ENCODE measurements at regions not wholly inside any gene's neighbourhood (a gene's known extent, or its start where the extent isn't known, plus 50 kb on each side); places are given as distances from the start of the nearest gene placed in this dataset.
"Not testable (repeated sequence)": the region's sequence is repeated elsewhere in the genome, so short reads cannot be mapped to it uniquely, and the experiment has no call there.

DNA sequence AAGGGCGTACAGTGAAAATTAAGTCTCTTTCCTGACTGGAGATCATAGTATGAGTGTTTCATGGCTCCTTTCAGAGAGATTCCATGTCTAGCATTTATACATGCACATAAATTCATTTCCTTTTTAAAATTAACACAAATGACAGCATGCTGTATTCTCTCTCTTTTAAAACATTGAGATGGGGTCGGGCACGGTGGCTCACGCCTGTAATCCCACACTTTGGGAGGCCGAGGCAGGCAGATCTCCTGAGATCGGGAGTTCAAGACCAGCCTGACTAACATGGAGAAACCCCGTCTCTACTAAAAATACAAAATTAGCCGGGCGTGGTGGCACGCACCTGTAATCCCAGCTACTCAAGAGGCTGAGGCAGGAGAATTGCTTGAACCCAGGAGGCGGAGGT lies 93.1 kb downstream of the NPIPB5 start:
- not testable (repeated sequence) for H3K36me3 ChIP-seq (ENCODE audit: low read depth); H3K9me3 ChIP-seq (ENCODE audit: severe bottlenecking); DNase-seq (ENCODE audit: low spot score); H3K4me3 ChIP-seq (ENCODE audit: severe bottlenecking); H3K27me3 ChIP-seq (ENCODE audit: insufficient read depth, poor library complexity, severe bottlenecking); ATAC-seq (ENCODE audit: low read depth); H3K27ac ChIP-seq (ENCODE audit: poor library complexity, severe bottlenecking); H3K4me1 ChIP-seq (ENCODE audit: insufficient read depth, poor library complexity, severe bottlenecking)

DNA sequence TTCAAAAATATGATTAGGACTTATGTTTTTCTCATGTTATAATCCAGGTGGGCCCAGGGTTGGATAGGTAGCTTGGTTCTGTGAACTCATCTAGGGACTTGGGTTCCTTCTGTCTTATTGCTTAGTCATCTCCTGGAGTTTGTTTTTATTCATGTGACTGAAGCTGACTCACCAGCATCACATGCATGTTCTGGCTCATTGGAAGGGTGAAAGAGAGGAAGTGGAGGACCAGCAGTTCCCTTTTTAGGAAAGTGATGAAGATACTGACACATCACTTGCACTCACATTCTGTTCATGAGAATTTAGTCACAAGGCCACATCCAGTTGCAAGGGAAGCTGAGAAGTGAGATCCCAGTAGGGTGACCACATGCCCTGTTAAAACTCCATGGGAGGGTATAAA lies 95.9 kb downstream of the NPIPB5 start:
- not testable (repeated sequence) for H3K27ac ChIP-seq (ENCODE audit: poor library complexity, severe bottlenecking); H3K4me3 ChIP-seq (ENCODE audit: severe bottlenecking); H3K27me3 ChIP-seq (ENCODE audit: insufficient read depth, poor library complexity, severe bottlenecking); H3K4me1 ChIP-seq (ENCODE audit: insufficient read depth, poor library complexity, severe bottlenecking); H3K9me3 ChIP-seq (ENCODE audit: severe bottlenecking); H3K36me3 ChIP-seq (ENCODE audit: low read depth); DNase-seq (ENCODE audit: low spot score)
- ATAC-seq (ENCODE audit: low read depth) = peak; percentile 98

DNA sequence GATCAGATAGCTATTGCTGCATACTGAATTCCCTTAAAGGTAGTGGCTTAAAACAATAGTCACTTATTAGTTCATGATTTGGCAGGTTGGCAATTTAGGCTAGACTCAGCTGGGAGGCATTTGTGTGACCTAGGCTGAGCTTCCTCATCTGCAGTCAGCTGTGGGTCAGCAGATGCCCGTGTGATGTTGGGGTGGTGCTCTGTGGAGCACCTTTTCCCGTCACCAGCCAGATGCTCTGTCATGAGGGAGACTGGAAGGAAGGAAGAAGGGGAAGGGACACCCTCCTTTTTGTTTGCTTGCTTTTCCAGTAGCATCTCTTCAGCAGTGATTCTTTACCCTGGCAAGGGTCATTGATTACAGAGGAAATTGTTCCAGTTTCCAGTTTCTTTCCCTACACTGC lies 99.1 kb downstream of the NPIPB5 start:
- H3K36me3 ChIP-seq (ENCODE audit: low read depth); DNase-seq (ENCODE audit: low spot score); H3K4me1 ChIP-seq (ENCODE audit: insufficient read depth, poor library complexity, severe bottlenecking); ATAC-seq (ENCODE audit: low read depth); H3K9me3 ChIP-seq (ENCODE audit: severe bottlenecking); H3K27me3 ChIP-seq (ENCODE audit: insufficient read depth, poor library complexity, severe bottlenecking); H3K27ac ChIP-seq (ENCODE audit: poor library complexity, severe bottlenecking); H3K4me3 ChIP-seq (ENCODE audit: severe bottlenecking): not testable (repeated sequence)

DNA sequence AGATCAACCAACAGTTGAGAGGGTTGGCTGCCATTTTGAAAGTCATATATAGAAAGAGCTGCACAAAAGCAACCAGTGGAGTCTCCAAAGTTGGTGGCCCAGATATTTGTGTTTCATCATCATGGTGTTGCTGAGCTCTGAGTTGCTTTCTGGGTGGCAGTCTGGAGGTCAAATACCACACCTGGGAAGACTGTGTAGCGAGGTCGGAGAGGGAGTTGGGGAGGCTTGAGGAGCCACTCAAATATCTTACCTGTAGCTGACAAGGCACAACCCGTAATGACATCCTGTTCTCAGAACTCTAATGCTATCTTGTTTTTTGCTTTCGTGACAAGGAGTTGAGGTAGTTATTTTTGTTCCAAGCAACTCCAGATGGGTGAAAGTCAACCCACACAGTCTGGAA lies 100.4 kb downstream of the NPIPB5 start:
- H3K27me3 ChIP-seq (ENCODE audit: insufficient read depth, poor library complexity, severe bottlenecking); H3K36me3 ChIP-seq (ENCODE audit: low read depth); H3K27ac ChIP-seq (ENCODE audit: poor library complexity, severe bottlenecking); DNase-seq (ENCODE audit: low spot score); ATAC-seq (ENCODE audit: low read depth); H3K9me3 ChIP-seq (ENCODE audit: severe bottlenecking); H3K4me3 ChIP-seq (ENCODE audit: severe bottlenecking); H3K4me1 ChIP-seq (ENCODE audit: insufficient read depth, poor library complexity, severe bottlenecking): not testable (repeated sequence)

DNA sequence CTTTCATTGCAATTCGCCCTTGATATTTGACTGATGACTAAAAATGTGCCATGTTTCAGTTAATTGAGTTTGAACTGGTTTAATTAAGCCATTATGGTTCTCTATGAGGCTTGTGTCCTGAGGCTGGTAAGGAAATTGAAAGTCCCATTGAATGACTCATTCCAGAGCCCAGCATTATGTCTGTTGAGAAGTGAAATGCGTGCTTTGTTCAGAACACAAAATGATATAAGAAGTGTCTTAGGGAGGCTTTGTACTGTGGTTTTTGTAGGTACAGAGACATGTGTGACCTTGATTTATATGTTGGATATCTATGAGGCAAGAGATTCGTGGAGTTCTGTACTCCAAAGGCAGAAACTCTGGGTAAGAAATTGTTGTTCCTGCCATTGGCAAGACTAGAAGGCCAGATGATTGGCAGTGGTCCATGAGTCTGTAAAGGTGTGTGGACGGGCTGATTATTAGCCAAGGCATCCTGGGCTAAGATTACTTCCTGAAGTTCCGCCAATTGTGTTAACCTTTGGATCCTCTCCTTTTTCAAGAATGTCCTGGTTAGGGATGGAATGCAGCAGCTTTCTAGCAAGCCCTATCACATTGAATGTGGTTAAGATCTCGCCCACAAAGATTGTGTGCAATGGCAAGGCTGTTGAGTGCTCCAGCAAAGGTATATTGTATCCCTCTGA lies 103.7 kb downstream of the NPIPB5 start:
- Histone ChIP-seq H3K27me3 (ENCODE audit: insufficient read depth, poor library complexity, severe bottlenecking) (no peaks in the 10 kb centered on the region), H3K9me3 (ENCODE audit: severe bottlenecking) (no peaks in the 10 kb centered on the region), H3K36me3 (ENCODE audit: low read depth) (no peaks in the 10 kb centered on the region), H3K4me3 (ENCODE audit: severe bottlenecking) (no peak overlapping the region), H3K4me1 (ENCODE audit: insufficient read depth, poor library complexity, severe bottlenecking) (peaks cover 10% of the 10 kb centered on the region), H3K27ac (ENCODE audit: poor library complexity, severe bottlenecking) (peak overlapping the region; percentile 55)
- DNase-seq (ENCODE audit: low spot score) (no peak), ATAC-seq (ENCODE audit: low read depth) (peak; percentile 69)
- TF ChIP-seq, protein P1, sequence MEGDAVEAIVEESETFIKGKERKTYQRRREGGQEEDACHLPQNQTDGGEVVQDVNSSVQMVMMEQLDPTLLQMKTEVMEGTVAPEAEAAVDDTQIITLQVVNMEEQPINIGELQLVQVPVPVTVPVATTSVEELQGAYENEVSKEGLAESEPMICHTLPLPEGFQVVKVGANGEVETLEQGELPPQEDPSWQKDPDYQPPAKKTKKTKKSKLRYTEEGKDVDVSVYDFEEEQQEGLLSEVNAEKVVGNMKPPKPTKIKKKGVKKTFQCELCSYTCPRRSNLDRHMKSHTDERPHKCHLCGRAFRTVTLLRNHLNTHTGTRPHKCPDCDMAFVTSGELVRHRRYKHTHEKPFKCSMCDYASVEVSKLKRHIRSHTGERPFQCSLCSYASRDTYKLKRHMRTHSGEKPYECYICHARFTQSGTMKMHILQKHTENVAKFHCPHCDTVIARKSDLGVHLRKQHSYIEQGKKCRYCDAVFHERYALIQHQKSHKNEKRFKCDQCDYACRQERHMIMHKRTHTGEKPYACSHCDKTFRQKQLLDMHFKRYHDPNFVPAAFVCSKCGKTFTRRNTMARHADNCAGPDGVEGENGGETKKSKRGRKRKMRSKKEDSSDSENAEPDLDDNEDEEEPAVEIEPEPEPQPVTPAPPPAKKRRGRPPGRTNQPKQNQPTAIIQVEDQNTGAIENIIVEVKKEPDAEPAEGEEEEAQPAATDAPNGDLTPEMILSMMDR (IDR thresholded peaks at IDR 0.05; ENCODE audit: poor library complexity, severe bottlenecking) = no peak

DNA sequence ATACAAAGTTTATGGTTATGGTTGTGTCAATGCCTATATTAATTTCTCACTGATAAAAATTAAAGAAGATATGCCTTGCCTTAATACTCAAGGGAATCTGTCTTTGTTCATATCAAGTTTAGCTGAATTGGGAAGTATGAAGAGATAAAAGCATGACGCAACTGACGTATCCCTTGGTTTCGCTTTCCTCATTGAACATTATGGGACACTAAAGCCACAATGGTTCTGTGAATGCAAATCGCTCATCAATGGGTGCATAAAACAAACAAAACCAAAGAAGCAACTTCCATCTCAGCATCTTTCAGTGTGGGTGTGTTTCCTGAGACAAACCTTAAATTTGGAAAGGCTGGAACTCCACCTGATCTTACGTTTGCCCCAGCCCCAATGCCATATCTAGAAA lies 108.2 kb downstream of the NPIPB5 start:
- H3K4me3 ChIP-seq (ENCODE audit: severe bottlenecking) = no peak overlapping the region
- H3K9me3 ChIP-seq (ENCODE audit: severe bottlenecking) = no peaks in the 10 kb centered on the region
- no peaks in the 10 kb centered on the region for H3K27me3 ChIP-seq (ENCODE audit: insufficient read depth, poor library complexity, severe bottlenecking)
- ATAC-seq (ENCODE audit: low read depth) (no peak), DNase-seq (ENCODE audit: low spot score) (no peak)
- peaks cover 13% of the 10 kb centered on the region for H3K4me1 ChIP-seq (ENCODE audit: insufficient read depth, poor library complexity, severe bottlenecking)
- H3K27ac ChIP-seq (ENCODE audit: poor library complexity, severe bottlenecking) = no peak overlapping the region
- H3K36me3 ChIP-seq (ENCODE audit: low read depth) = no peaks in the 10 kb centered on the region
- TF ChIP-seq, protein P1 (IDR thresholded peaks at IDR 0.05; ENCODE audit: poor library complexity, severe bottlenecking) = no peak

DNA sequence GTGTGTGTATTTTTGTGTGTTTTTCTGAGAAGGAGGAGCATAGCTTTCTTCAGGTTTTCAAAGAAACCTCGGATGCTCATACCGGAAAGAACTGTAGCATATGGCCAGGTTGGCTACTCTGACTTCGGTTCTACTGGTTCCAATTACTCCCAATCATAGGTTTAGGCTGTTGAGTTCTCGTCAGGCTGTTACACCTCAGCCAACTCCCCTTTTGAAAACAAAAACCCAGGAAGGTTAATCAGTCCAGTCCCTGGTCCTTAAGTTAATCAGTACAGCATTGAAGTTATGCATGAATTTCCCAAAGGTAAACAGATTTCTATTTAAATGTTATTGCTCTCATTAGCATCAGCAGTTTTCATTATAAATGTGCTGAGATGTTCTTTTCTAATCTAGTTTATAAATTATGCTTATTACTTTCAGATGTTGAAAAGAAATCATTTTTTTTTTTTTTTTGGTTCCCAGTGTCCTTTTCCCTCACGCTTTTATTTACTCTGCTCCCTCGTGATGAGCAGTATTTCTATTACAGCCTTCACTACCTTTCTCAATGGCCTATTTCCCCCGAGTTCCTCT lies 111.0 kb downstream of the NPIPB5 start:
- Histone ChIP-seq H3K9me3 (ENCODE audit: severe bottlenecking) (no peaks in the 10 kb centered on the region), H3K36me3 (ENCODE audit: low read depth) (no peaks in the 10 kb centered on the region), H3K27ac (ENCODE audit: poor library complexity, severe bottlenecking) (no peak overlapping the region), H3K27me3 (ENCODE audit: insufficient read depth, poor library complexity, severe bottlenecking) (no peaks in the 10 kb centered on the region), H3K4me1 (ENCODE audit: insufficient read depth, poor library complexity, severe bottlenecking) (peaks cover 13% of the 10 kb centered on the region), H3K4me3 (ENCODE audit: severe bottlenecking) (no peak overlapping the region)
- DNase-seq (ENCODE audit: low spot score) (no peak), ATAC-seq (ENCODE audit: low read depth) (no peak)
- TF ChIP-seq, protein P1 (IDR thresholded peaks at IDR 0.05; ENCODE audit: poor library complexity, severe bottlenecking) = no peak

Data from RWPE2 (cell line).